ENCODE measurements at regions not wholly inside any gene's neighbourhood (a gene's known extent, or its start where the extent isn't known, plus 50 kb on each side); places are given as distances from the start of the nearest gene placed in this dataset.
"Not testable (repeated sequence)": the region's sequence is repeated elsewhere in the genome, so short reads cannot be mapped to it uniquely, and the experiment has no call there.

GRCh38 chr18:25473008-25473407 lies 121.0 kb upstream of the ZNF521 start:
- Mint-ChIP-seq H3K9me3 (ENCODE audit: unreplicated experiment) (peaks cover 6% of the 10 kb centered on the region), H3K36me3 (ENCODE audit: unreplicated experiment) (no peaks in the 10 kb centered on the region), H3K4me1 (ENCODE audit: unreplicated experiment) (peaks cover under 1% of the 10 kb centered on the region), H3K4me3 (ENCODE audit: unreplicated experiment) (no peak overlapping the region), H3K27me3 (ENCODE audit: unreplicated experiment) (peaks cover 14% of the 10 kb centered on the region), H3K27ac (ENCODE audit: unreplicated experiment) (no peak overlapping the region)
- no peak for DNase-seq (ENCODE audit: extremely low spot score, unreplicated experiment)
- TF ChIP-seq CTCF (IDR thresholded peaks at IDR 0.05): no peak

GRCh38 chr18:25470756-25471524 lies 119.0 kb upstream of the ZNF521 start:
- H3K27me3 Mint-ChIP-seq (ENCODE audit: unreplicated experiment); H3K4me3 Mint-ChIP-seq (ENCODE audit: unreplicated experiment); DNase-seq (ENCODE audit: extremely low spot score, unreplicated experiment); H3K27ac Mint-ChIP-seq (ENCODE audit: unreplicated experiment); H3K9me3 Mint-ChIP-seq (ENCODE audit: unreplicated experiment); H3K36me3 Mint-ChIP-seq (ENCODE audit: unreplicated experiment): not testable (repeated sequence)
- H3K4me1 Mint-ChIP-seq (ENCODE audit: unreplicated experiment): peaks cover 21% of the 10 kb centered on the region

- peaks cover 26% of the 10 kb centered on the region for H3K4me1 Mint-ChIP-seq (ENCODE audit: unreplicated experiment)
- no peak for TF ChIP-seq CTCF (IDR thresholded peaks at IDR 0.05)
- DNase-seq (ENCODE audit: extremely low spot score, unreplicated experiment): no peak
- H3K36me3 Mint-ChIP-seq (ENCODE audit: unreplicated experiment): no peaks in the 10 kb centered on the region
- H3K27me3 Mint-ChIP-seq (ENCODE audit: unreplicated experiment): no peaks in the 10 kb centered on the region
- H3K9me3 Mint-ChIP-seq (ENCODE audit: unreplicated experiment): no peaks in the 10 kb centered on the region
- H3K27ac Mint-ChIP-seq (ENCODE audit: unreplicated experiment): no peak overlapping the region
- H3K4me3 Mint-ChIP-seq (ENCODE audit: unreplicated experiment): no peak overlapping the region
These were observed 118.1 kb upstream of the ZNF521 start for GRCh38 chr18:25470062-25470461.

- Mint-ChIP-seq H3K27ac (ENCODE audit: unreplicated experiment) (no peak overlapping the region), H3K27me3 (ENCODE audit: unreplicated experiment) (no peaks in the 10 kb centered on the region), H3K9me3 (ENCODE audit: unreplicated experiment) (no peaks in the 10 kb centered on the region), H3K4me1 (ENCODE audit: unreplicated experiment) (peaks cover 30% of the 10 kb centered on the region), H3K4me3 (ENCODE audit: unreplicated experiment) (no peak overlapping the region), H3K36me3 (ENCODE audit: unreplicated experiment) (no peaks in the 10 kb centered on the region)
- TF ChIP-seq CTCF (IDR thresholded peaks at IDR 0.05): no peak
- DNase-seq (ENCODE audit: extremely low spot score, unreplicated experiment): no peak
These were observed 117.5 kb upstream of the ZNF521 start for GRCh38 chr18:25469489-25469888.

- Mint-ChIP-seq H3K27ac (ENCODE audit: unreplicated experiment) (no peak overlapping the region), H3K27me3 (ENCODE audit: unreplicated experiment) (no peaks in the 10 kb centered on the region), H3K4me3 (ENCODE audit: unreplicated experiment) (no peak overlapping the region), H3K4me1 (ENCODE audit: unreplicated experiment) (peaks cover 37% of the 10 kb centered on the region), H3K9me3 (ENCODE audit: unreplicated experiment) (no peaks in the 10 kb centered on the region), H3K36me3 (ENCODE audit: unreplicated experiment) (no peaks in the 10 kb centered on the region)
- no peak for TF ChIP-seq CTCF (IDR thresholded peaks at IDR 0.05)
- no peak for DNase-seq (ENCODE audit: extremely low spot score, unreplicated experiment)
These were observed 115.4 kb upstream of the ZNF521 start for GRCh38 chr18:25467226-25467987.

Measured in osteocyte (in vitro differentiated cells).